ENCODE measurements at regions not wholly inside any gene's neighbourhood (a gene's known extent, or its start where the extent isn't known, plus 50 kb on each side); places are given as distances from the start of the nearest gene placed in this dataset.

DNA sequence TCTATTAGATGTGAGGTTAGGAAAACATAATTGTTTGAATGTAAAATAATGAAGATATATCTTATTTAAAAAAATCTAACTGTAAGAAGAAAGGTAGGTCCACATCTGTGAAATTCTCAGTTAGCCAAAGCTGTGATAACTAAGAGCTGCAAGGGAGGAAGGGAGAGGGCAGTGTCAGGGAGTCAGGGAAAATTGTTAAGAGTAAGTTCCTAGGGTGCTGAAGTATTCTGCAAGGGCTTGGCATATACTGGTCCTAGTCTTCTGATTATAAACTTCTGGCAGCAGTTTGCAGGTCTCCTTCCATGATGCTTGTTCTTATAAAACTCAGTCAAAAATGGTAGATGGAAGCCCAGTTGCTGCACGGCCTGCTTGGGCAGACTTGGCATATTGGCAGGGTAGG is 233.2 kb downstream of the NMUR2 start:
- TF ChIP-seq CTCF (IDR thresholded peaks at IDR 0.05; ENCODE audit: low read depth, low read length) (no peak), MAX (IDR thresholded peaks at IDR 0.05; ENCODE audit: low read depth, low read length) (no peak), POLR2A (IDR thresholded peaks at IDR 0.05; ENCODE audit: extremely low read depth, insufficient read length) (no peak), MYC (IDR thresholded peaks at IDR 0.05; ENCODE audit: low read depth, low read length) (no peak)

Measured in NB4 (cell line).